ENCODE measurements at regions not wholly inside any gene's neighbourhood (a gene's known extent, or its start where the extent isn't known, plus 50 kb on each side); places are given as distances from the start of the nearest gene placed in this dataset.
A peak's percentile ranks its signal among the peaks of the same experiment; 100 is the strongest.
"Not testable (repeated sequence)": the region's sequence is repeated elsewhere in the genome, so short reads cannot be mapped to it uniquely, and the experiment has no call there.

- no peak for DNase-seq
Measured at GRCh38 chr2:4883375-4883774, 808.8 kb upstream of the SOX11 start.

GRCh38 chr2:4884117-4884571 lies 808.0 kb upstream of the SOX11 start:
- no peak for DNase-seq

DNA sequence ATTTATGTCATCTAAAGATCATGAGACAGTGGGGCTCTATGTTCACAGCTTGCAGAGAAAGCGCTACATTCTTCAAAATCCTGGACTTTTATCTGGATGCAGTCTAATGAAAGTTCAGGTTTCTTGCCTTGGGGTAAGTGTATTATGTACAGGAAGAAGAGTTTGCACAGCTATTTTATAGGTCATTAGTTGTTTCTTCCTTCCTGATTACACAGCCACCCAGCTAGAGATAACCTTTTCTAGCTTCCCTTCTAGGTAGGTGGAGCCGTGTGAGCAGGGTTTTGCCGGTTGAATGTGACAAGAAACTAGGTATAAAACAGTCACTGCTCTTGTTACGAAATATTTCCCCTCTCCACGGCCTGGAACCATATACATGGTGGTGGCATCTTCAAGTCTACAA lies 800.8 kb upstream of the SOX11 start:
- DNase-seq = no peak

GRCh38 chr2:4895371-4895770 lies 796.8 kb upstream of the SOX11 start:
- DNase-seq = no peak

- DNase-seq = no peak
Measured at GRCh38 chr2:4898706-4899105, 793.5 kb upstream of the SOX11 start.

- DNase-seq = no peak
Measured at GRCh38 chr2:4900242-4900641, 791.9 kb upstream of the SOX11 start.

GRCh38 chr2:4900861-4901770 lies 791.1 kb upstream of the SOX11 start:
- no peak for DNase-seq

DNA sequence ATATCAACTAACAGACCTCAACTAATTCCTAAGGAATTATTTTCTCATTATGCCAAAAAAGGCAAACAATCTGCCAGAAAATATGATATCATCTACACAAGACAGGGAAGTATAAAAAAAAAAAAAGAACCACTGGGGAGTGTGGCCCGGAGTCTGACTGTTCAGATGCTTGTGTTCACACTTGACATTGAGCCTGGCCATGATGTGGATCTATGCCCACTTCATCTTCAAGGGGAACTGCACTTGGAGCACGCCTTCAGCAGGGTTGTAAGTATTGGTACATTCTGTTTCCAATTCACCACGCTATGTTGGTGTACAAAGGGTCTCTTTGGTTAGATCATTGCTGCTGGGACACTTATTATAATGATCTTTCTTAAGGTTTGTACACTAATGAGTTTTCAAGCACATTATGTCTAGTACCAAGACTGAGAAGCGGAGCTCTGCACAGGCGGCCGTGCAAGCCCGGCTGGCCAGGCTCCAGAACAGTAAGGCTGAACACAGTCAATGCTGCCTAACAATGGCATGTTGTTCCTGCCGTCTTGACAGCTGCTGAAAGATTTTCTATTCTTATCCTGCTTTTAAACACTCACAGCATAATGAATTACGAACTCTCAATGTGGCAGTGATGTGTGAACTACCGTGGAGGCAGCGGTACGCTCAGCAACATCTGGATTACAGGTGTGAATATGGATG lies 788.4 kb upstream of the SOX11 start:
- no peak for DNase-seq

GRCh38 chr2:4908461-4908860 lies 783.7 kb upstream of the SOX11 start:
- DNase-seq = peak; percentile 1

GRCh38 chr2:4909346-4910009 lies 782.7 kb upstream of the SOX11 start:
- DNase-seq = no peak

- no peak for DNase-seq
Measured at GRCh38 chr2:4914036-4914435, 778.1 kb upstream of the SOX11 start.

DNA sequence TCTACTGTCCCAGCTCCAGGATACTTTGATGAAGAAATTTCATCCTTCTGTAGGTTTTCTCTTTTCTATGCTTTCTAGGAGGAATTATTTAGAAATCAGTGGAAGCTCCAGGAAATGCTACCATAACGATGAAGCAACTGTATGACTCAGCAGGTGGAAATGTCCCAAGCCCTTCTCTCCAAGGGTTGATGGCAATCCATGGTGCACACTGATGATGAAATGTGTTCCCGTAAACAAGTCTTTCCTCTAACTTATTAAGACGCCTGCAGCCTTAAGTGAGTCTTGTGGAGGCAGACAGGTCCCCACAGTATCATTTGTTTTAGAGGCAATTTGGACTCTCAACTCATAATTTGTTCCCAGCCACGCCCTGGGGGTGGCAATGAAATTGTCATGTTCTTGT lies 777.6 kb upstream of the SOX11 start:
- DNase-seq = no peak

GRCh38 chr2:4915357-4915756 lies 776.8 kb upstream of the SOX11 start:
- no peak for DNase-seq

- no peak for DNase-seq
Measured at GRCh38 chr2:4916094-4916493, 776.1 kb upstream of the SOX11 start.

DNA sequence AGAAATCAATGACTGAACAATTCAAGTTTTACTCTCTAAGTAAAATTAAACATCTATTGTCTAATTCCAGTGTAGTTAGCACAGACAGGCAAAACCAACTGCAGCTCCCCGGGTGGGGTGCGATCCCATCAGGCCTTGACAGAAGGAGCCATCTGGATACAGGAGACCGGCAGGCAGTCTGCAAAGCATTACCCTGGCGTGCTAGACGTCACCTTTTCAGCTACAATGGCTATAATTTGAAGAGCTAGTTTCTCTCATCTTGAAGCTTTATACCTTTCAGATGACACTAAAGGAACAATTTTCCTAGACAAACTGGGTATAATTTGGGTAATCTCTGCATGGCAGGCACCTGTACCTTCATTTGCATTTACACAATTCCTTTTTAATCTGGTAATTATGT lies 761.5 kb upstream of the SOX11 start:
- no peak for DNase-seq

- no peak for DNase-seq
Measured at GRCh38 chr2:4931721-4932365, 760.3 kb upstream of the SOX11 start.

DNA sequence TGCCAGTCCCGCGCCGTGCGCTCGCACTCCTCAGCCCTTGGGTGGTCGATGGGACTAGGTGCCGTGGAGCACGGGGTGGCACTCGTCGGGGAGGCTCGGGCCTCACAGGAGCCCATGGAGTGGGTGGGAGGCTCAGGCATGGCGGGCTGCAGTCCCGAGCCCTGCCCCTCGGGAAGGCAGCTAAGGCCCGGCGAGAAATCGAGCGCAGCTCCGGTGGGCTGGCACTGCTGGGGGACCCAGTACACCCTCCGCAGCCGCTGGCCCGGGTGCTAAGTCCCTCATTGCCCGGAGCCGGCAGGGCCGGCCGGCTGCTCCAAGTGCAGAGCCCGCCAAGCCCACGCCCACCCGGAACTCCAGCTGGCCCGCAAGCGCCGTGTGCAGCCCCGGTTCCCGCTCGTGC lies 756.9 kb upstream of the SOX11 start:
- not testable (repeated sequence) for DNase-seq

DNA sequence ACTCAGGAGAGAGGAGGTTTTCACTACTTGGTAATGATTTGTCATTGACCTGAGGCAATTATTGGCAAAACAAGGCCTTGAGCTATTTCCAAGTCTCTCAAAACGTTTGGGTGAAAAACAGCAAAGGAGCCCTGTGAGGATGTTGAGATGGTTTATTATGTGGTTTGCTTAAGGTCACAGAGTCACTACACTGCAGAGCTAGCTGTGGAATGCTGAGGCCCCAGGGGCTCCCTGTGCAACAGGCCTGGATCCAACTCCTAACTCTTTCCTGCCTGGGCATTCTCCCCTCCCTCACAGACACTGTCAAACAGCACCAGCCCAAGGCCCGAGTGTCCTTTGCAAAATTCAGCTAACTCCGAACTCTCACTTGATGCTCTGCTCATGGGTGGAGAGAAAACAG lies 754.6 kb upstream of the SOX11 start:
- no peak for DNase-seq

GRCh38 chr2:4938206-4938605 lies 754.0 kb upstream of the SOX11 start:
- DNase-seq = no peak

GRCh38 chr2:4942441-4942840 lies 749.7 kb upstream of the SOX11 start:
- DNase-seq = no peak

DNA sequence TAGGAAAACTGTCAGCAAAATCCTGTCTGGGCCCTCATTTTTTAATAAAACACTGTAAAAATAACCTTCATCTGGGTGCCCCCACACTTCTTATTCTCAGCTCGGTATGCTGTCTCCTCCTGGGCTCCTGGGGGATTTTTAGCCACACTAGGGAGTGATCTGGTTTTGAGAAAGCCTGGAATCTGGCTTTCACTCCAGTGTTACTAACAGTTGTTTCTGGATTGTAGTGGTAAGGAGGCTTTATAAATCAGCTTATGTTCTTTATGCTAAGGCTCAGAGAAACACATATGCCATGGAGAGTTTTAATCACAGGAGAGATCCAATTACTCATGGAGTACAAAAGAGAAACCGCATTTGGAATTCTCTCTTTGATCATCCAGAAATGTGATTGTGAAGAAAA lies 744.3 kb upstream of the SOX11 start:
- no peak for DNase-seq

DNA sequence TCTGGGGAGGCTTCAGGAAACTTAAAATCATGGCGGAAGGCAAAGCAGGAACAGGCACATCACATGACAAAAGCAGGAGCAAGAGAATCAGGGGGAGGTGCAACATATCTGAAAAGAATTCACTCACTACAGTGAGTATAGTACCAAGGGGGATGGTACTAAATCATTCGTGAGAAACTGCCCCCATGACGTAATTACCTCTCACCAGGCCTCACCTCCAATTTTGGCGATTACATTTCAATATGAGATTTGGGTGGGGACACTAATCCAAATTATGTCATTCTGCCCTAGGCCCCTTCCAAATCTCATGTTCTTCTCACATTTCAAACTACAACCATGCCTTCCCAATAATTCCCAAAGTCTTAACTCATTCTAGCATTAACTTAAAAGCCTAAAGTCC lies 740.8 kb upstream of the SOX11 start:
- DNase-seq = no peak

DNA sequence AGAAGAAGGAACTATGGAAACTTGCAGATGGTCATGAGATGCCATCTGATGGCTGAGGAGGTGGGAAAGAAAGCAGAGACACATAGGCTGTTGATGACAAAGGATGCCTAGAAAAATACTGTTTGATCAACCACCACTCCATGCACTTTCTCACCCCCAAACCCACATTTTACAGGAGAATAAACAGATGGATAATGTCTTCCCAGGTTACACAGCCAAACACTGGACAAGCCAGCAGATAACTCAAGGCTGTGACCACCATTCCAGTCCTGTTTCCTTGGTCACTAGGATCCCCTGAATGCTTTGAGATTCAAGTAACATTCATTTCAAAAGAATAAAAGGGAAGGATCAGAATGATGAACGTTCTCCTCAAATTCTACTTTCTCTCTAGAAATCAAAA lies 733.0 kb upstream of the SOX11 start:
- DNase-seq = no peak

All from NCI-H1092 treated with DMSO at 0.1 percent for 48 hours (cell line).